LoVo (cell line): ENCODE measurements at regions not wholly inside any gene's neighbourhood (a gene's known extent, or its start where the extent isn't known, plus 50 kb on each side); places are given as distances from the start of the nearest gene placed in this dataset.
"Not testable (repeated sequence)": the region's sequence is repeated elsewhere in the genome, so short reads cannot be mapped to it uniquely, and the experiment has no call there.

Experiments used
- DNase-seq: peaks from one replicate; pipeline ENCODE4 v3.0.0-alpha.2; 2016; ENCODE audit warnings: low spot score

DNA sequence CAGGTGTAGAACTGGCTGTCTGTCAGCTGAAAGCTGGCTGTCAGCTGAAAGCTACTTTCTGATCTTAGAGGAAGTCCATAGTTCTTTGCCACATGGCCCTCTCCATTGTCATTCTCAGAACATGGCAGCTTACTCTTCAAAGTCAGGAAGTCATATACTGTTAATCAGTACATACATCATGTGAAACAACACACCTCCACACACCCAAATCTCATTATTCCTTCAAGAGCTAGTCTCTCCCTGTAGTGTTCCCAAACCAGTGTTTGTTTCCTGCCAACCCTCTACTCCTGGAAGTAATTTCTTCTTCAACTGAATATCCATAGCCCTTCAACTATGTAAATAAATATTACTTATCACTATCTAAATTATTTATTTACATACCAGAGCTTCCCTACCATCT, 58.9 kb downstream of the OR5AK2 start:
- DNase-seq, result no peak

DNA sequence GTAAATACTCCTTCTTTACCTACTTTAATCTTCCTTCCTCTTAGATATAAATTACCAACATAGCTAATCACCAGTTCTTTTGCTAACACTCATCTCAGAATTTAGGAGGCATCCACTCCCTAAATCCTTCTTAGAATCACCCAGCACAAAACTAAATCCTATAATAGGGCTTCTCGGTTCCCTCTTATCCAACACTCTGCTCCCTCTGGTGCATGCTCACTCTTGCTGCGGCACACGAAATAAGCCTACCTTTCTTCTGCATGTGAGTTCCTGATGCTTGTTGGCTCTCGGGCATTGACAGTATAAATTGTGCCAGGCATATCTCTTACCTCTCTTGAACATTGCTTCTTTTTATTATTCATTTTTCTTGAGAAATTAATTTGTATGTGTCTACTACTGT, 61.0 kb downstream of the OR5AK2 start:
- no peak for DNase-seq

DNA sequence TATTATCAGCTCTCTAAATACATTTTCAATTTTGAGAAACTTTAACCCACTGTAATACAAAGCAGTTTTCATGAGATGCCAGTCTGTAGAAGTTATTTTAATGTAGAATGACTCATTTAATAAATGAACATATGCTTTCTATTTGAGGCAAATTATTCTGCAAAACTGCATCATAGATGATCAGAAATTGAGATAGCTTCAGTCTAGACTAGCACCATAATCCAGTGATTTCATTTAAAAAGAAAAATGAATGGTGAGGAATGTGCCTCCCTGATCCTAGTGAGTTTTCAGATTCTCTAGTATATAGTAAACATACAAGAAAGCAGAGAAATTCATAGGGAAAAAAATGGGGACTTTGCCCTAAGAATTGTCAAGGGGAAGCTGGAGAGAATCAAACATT, 66.1 kb downstream of the OR5AK2 start:
- no peak for DNase-seq

DNA sequence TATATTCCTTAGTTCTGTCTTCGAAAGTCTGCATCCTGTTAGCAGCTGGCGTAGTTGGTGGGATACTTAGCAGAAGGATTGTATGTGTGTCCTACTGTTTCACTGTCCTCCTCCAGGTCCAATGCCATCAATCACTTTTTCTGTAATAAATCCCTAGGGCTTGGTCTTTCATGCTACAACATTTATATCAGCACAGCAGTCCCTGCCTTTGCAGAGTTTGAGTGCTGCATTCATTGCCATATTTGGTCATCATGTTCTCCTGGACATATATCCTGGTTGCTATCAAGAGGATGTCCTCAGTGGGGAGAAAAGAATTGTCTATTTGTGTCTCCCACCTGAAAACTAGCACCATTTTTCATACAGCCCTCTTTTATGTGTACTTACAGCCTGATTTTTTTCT, 67.0 kb downstream of the OR5AK2 start:
- no peak for DNase-seq

DNA sequence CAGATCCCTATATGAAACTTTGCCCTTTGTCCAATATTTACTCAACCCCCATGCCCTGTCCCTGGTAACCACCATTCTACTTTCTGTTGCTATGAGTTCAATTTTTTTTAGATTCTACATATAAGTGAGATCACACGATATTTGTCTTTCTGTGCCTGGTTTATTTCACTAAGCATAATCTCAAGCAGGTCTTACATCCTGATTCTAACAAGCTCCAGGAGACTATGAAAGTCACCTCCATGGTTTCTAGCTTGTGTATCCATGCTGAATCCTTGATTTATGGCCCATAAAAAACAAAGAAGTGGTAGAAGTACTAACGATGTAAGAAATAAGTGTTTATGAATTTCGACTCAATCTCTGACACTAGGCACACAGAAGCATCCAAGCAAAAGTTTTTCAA, 68.0 kb downstream of the OR5AK2 start:
- no peak for DNase-seq

DNA sequence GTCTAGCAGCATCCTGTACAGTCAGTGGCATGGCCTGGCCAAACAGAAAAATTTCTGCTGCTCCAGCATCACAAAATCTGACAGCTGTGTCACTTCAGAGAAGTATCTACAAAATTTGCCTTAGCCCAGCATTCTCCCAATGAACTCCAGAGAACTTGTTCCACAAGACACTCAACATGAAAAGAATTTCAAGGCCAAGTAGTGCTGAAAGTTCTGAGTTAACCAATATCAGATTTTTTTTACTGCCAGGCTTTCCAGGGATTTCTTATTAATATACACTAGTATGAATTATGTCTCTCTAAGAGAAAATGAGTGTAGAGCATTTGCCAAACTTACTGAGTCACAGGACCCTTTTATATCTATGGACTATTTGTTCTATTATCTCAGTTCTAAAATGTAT, 68.8 kb downstream of the OR5AK2 start:
- DNase-seq, result no peak

DNA sequence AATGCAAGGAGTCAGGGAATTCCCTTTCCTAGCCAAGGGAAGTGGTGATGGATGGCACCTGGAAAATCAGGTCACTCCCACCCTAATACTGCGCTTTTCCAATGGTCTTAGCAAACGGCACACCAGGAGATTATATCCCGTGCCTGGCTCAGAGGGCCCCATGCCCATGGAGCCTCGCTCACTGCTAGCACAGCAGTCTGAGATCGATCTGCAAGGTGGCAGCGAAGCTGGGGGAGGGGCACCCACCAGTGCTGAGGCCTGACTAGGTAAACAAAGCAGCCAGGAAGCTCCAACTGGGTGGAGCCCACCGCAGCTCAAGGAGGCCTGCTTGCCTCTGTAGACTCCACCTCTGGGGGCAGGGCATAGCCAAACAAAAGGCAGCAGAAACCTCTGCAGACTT, 74.2 kb downstream of the OR5AK2 start:
- not testable (repeated sequence) for DNase-seq

DNA sequence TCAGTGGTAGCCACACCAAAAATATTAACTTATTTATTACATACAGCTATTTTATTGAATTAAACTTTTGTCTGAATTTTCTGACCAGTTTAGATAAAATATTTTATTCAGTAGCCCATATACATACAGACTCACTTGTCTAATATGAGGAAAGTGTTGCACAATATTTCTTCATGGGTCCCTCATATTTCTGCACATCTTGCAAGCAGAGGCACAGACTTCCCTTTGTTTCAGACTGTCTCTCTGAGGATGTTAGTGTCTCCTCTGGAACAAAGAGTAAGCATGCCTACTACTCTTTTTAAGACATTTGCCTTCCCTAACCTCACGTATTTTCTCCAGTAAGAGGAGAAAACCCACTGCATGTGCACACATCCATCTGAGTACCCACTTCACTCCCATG, 81.2 kb downstream of the OR5AK2 start:
- DNase-seq, result no peak

DNA sequence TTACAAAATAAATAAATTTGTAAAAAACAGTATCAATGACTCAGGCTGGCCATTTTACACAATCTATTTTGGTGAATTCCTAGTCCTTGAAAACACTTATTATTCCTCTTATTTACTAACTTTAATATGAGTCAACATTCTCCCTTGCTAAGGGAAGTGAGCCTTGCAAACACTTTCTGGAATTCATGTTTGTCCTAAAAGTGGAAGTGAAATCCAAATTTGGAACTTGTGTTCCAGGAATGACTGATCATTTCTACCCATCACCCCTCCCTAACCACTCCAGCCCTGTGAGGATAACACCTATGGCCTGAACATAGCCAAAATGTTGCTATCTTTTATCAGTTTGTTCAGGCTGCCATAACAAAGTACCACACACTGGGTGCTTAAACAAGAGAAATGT, 83.1 kb downstream of the OR5AK2 start:
- DNase-seq, result no peak

DNA sequence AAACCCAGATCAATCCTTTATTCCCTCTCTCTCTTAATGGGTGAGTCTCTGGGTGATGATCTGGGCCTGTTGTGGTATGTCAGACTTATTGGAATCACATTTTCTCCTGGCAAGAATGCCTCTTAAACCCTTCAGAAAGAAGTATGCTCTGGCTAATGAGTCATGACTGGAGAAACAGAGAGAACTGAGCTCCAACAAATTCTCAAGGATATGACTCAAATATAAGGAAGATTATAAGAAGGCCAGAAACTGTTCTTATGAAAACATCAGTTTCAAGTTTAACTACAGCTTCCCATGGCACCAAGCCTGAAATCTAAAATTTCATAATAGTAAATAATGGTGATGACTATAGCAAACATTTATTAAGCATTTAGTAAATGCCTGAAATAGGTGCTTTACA, 83.9 kb downstream of the OR5AK2 start:
- DNase-seq, result peak; percentile 26

DNA sequence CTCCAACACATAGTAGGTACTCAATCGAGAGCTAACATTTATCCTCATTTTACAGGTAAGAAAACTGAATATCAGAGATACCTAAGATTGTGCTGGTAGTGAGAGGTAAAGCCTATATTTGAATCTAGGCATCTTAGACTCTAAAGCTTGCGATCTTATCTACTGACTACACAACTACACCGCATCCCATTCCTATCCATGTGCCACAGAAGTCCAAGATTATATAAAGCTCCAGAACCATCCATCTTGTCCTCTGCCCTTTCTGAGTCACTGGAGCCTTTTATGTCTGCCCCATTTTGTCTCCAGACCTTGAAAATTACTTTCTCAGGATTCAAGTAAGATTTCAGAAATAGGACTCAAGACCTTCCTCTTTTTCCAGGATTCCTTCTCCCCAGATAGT, 84.4 kb downstream of the OR5AK2 start:
- no peak for DNase-seq

DNA sequence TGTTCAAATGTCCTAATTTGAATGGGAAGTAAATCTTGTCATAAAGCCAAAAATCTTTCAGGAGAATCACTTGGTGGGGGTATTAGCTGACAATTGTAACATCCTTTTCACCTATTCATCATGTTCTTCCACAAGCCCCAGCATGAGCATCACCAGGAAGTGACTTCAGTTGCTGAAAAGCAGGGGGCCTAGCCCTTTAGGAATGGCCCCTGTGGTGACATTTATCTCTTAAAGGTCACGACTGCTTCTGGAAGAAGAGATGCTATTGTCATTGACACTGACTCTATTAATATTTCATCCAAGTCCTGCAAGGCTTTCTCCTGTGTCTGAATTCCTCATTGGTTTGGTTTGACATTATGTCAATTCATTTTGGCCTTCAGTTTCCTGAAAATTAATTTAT, 92.6 kb downstream of the OR5AK2 start:
- DNase-seq, result no peak

DNA sequence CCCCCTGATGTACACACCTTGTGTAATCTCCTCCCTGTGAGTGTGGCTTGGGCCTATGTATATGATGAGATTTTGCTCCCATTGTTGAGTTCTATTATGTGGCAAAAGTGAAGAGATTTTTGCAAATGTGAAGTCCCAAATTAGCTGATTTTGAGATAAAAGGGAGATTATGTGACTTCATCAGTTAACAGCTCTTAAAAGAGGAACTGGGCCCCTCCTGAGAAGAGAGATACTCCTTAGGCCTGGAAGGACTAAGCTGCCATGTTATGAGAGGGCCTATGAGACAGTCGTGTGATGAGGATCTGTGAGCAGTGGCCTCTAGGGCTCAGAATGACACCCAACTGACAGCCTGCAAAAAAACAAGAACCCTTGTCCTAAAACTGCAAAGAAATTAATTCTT, 93.4 kb downstream of the OR5AK2 start:
- DNase-seq, result no peak

DNA sequence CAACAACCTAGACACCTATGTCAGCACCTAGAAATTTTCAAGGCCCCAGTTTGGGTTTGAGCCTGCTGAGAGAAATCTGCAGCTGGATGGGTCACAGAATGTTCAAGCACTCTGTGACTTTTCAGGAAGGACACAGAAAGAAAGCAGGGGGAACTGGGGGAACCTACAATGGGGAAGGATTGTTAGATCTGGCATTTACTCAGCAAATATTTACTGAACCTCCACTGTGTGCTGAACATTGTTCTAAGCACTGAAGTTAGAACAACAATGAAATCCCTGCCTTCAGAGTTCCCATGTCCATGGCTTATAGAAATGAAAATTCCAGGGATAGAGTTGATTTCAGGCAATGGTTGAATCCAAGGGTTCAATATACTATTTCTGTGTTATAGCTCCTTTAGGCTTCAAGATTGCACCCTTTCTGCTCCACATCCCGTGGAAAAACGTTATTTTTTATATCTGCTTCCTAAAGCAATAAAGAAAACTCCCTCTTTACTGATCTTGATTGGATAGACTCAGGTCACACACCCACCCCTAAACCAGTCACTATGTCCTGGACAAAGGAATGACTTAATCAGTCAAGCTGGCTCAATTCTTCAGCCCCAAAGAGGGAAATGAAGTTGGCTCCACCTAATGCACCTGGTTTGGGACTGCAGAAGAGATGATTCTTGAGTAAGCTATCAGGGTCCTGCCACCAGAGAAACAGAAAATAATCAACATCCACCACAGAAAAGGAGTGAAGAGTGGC, 95.1 kb downstream of the OR5AK2 start:
- DNase-seq, result no peak

DNA sequence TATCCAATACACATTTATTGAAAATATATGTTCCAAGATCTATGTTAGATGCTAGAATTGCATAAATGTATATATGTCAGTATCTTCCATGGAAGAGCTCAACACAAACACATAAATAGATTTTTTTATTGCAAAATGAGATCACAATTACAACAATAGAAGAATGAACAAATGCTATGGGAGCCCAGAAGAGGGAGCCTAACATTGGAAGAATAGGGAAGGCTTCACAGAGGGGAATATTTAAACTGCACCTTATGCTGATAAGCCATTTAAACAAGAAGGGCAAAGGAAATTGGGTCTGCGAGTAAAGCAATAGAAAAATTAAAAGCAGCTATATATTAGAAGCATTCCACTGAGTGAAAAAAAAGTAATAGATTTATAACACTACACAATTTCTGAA, 96.1 kb upstream of the LRRC55 start:
- DNase-seq, result no peak

DNA sequence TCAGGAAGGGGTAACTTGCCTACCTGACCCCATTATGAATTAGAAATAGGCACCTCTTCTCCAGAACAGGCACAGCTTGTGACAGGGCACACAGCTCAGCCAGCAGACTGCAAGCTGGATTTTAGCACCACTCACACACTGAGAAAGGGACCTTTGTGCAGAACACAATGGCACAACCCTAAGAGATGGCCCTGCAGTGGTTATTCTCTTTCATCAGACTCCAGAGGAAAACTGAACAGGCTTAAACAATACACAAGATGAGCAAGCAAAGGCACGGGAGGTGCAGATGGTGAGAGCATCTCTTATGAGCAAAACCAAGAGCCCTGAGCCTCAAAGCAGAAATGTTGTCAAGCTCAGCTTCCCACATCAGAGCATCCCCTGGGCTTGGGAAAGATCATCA, 93.8 kb upstream of the LRRC55 start:
- DNase-seq, result no peak

DNA sequence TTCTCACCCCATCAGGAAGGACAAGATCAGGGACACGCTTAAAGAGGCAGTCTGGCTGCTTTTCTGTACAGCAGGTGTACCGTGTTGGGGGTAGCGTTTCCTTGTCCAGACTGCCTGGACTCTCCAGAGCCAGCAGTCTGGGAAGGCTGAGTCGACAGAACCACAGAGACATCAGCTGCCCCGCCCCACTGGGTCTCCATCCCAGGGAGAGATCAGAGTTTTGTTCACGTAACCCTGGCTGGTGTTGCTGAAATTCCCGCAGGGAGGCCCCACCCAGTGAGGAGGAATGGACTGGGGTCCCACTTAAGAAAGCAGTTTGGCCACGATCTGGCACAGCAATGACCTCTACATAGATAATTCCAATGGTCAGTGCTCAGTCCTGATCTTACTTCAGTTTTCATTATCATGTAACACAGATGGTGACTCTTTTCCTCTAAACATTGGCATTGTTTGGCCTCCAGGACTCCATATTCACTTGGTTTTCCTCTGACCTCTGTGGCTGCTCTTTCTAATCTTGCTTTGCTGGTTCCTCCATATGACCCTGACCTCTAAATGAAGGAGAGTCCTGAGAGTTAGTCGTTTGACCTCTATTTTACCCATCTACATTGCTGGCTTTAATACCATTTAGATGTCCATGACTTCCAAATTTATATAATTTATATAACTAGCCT, 89.6 kb upstream of the LRRC55 start:
- DNase-seq, result no peak

DNA sequence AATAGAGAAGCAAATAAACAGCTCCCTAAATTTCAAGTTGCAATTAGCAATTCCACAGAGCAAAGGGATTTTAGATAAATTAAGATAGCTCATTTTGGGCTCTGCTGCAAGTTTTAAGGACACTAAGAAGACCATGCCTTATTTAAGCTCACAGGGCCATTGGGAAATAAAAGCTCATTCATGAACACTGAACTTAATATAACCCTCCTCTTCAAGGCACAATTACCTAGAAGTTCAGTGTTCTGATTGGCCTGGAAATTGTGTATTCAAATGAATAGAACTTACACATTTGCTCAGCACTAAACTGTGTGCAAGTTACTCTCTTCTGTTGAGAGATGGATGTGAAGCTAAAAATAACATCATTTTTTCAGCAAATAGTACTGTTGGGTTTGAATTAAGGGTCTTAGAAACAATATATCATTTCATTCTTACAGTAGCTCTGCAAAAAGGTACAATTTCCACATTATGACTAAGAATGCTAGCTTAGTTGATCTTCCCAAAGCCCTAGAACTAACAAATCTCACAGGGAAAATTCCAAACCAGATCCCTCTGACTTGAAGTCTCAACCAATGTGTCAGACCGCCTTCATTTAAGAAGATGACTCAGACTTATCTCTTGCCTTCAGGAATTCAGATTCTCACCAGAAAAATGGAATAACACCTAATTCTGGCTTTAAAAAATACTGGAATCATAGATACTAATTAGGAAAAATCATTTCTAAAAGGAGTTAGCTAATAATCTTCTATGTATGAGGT, 87.4 kb upstream of the LRRC55 start:
- DNase-seq, result no peak

DNA sequence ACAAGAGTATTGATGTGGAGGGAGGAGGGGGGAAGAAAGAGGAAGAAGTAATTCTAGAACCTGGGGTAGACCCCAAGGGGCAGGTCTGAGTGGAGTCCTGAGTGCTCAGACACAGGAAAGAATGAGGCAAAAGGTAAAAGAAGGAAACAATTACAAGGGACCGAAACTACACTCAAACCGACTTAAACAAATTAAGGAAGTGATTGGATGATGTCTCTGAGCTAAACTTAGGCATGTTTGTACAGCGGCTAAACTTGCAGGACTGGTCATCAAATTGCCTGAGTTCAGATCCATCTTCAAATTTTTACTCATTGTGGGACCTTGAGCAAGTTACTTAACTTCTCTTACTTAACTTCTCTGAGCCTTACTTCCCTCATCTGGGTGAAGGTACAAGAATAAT, 86.3 kb upstream of the LRRC55 start:
- no peak for DNase-seq

DNA sequence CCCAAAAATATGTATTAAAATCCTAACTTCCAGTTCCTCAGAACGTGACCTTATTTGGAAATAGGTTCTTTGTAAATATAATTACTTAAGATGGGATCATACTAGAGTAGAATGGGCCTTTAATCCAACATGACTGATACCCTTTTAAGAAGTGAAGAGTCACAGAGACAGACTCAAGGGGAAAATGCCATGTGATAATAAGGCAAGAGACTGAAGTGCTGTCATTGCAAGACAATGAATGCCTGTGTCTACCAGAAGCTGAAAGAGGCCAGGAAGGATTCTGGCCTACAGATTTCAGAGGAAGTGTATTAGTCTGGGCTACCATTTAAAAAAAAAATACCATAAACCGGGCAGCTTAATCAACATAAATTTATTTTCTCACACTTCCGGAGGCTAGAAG, 85.9 kb upstream of the LRRC55 start:
- DNase-seq, result no peak

DNA sequence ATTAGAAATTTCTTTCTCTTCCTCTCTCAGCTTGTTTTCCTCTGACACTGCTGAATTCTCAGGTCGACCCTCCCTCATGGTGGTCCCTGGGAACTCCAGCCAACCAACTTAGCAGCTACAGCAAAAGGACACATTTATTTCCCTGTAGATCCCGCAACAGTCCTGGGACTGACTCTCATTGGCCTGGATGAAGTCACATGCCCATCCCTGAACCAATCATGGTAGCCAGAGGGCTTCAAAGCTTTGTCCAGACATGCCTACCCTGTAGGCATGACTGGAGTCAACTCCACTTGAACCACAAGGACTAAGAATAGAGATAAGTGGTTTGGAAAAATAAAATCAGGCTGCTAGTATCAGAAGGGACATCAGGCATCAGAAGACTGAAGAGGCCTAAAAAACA, 84.6 kb upstream of the LRRC55 start:
- DNase-seq, result no peak

DNA sequence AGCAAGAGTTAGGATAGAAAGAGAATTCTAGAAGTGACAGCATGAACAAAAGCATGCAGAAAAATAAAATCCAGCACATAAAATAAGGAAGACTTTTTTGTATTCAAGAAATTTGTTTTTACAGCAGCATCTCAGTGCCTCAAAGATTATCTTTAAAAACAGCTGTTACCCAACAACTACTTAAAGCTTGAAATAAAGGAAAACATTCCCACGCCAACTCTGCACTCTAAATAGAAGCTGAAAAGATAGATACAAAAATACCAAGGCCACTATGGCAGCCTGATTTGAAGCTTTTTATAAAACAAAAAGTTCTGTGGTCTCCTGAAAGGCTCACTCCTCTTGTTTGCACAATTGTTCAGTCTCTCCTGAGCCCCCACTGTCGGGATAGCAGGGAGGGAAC, 83.6 kb upstream of the LRRC55 start:
- DNase-seq, result no peak

DNA sequence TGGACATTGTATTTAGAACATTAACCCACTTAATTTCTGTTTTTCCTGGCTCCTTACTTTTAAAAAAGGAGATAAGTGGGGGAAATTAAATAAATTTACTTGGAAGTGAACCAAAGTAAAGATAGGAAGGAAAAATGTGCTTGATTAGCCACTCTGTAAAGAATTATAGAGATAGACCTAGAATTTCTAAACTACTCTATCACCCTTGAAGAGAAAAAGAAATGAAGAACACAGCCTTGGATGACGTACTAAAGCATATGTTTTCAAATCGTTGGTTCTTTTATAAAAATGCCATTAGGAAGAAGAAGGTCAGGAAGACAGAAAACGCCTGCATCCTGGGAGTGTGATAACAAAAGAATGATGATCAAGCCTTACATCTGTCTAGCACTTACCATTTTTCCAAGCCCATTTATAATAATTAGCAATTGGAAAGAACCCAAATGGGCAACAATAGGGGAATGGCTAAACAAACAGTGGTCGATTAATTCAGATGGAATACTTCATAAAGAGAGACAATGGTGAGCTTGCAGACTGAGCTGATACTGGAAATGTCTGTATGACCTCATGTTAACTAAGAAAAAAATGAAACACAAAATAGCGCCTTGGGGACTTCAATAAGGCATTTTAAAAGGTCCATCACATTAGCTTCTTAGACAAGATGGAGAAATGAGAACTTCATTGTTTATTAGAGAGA, 81.0 kb upstream of the LRRC55 start:
- no peak for DNase-seq
